OCI-LY3 (cell line): ENCODE measurements at regions not wholly inside any gene's neighbourhood (a gene's known extent, or its start where the extent isn't known, plus 50 kb on each side); places are given as distances from the start of the nearest gene placed in this dataset.

Experiments
- H2AFZ ChIP-seq: fragments of 200-600, 300-600 bp; shearing (Covaris generic); 2 replicates; pipeline ENCODE4 v1.6.0; 2014; ENCODE audit warnings: antibody characterized with exemption, low read depth, low read length
- H3K27ac ChIP-seq: fragments of 200-600, 300-600 bp; sonication (generic); 2 replicates; pipeline ENCODE4 v1.5.1; 2014; ENCODE audit warnings: mild to moderate bottlenecking, low read length, moderate library complexity, mixed read lengths
- H3K27me3 ChIP-seq: fragments of 200-600, 300-600 bp; sonication (generic); 2 replicates; pipeline ENCODE4 v1.6.1; 2014; ENCODE audit warnings: low read depth, low read length, mixed read lengths
- H3K36me3 ChIP-seq: fragments of 200-600, 300-600 bp; sonication (generic); replicated peaks from 2 replicates; pipeline ENCODE3; 2014; ENCODE audit warnings: low read depth, low read length, mixed read lengths
- H3K4me1 ChIP-seq: fragments of 300-600, 200-600 bp; sonication (generic); 2 replicates; pipeline ENCODE4 v1.6.1; 2014; ENCODE audit warnings: low read length, mixed read lengths
- H3K4me2 ChIP-seq: fragments of 200-600, 300-600 bp; sonication (generic); 2 replicates; pipeline ENCODE4 v1.6.1; 2014; ENCODE audit warnings: low read length, mixed read lengths
- H3K4me3 ChIP-seq: fragments of 300-600, 200-600 bp; sonication (generic); 2 replicates; pipeline ENCODE4 v1.5.1; 2014; ENCODE audit warnings: antibody characterized with exemption, mild to moderate bottlenecking, low read length, moderate library complexity
- H3K79me2 ChIP-seq: fragments of 300-600, 200-600 bp; shearing (Covaris generic); 2 replicates; pipeline ENCODE4 v1.6.1; 2014; ENCODE audit warnings: mild to moderate bottlenecking, low read length, mixed read lengths
- H3K9ac ChIP-seq: fragments of 300-600, 200-600 bp; shearing (Covaris generic); 2 replicates; pipeline ENCODE4 v1.6.0; 2014; ENCODE audit warnings: mild to moderate bottlenecking, low read length, moderate library complexity
- H3K9me3 ChIP-seq: fragments of 200-600, 300-600 bp; shearing (Covaris generic); 2 replicates; pipeline ENCODE4 v1.6.1; 2014; ENCODE audit warnings: low read length, mixed read lengths; ENCODE audit not compliant: insufficient read depth
- H4K20me1 ChIP-seq: fragments of 200-600, 300-600 bp; sonication (generic); 2 replicates; pipeline ENCODE4 v1.6.1; 2016; ENCODE audit warnings: low read length, mixed read lengths; ENCODE audit not compliant: insufficient read depth
- CTCF ChIP-seq: fragments of 200-600, 300-600 bp; sonication (generic); IDR thresholded peaks from 2 replicates; pipeline ENCODE4 v1.5.1; 2014; ENCODE audit warnings: antibody characterized with exemption, low read length, low read depth
- EZH2phosphoT487 ChIP-seq: fragments of 200-600 bp; shearing (Covaris generic); IDR thresholded peaks from 2 replicates; pipeline ENCODE4 v1.6.1; 2018; ENCODE audit warnings: antibody characterized with exemption, mixed run types, low read depth

- Histone ChIP-seq H3K9ac (no peak overlapping the region), H4K20me1 (no peaks in the 10 kb centered on the region), H2AFZ (no peak overlapping the region), H3K27ac (no peak overlapping the region), H3K4me3 (no peak overlapping the region), H3K27me3 (no peaks in the 10 kb centered on the region), H3K9me3 (no peaks in the 10 kb centered on the region), H3K79me2 (no peaks in the 10 kb centered on the region), H3K4me2 (no peak overlapping the region), H3K4me1 (no peaks in the 10 kb centered on the region), H3K36me3 (no peaks in the 10 kb centered on the region)
- TF ChIP-seq EZH2phosphoT487: no peak
- no peak for TF ChIP-seq CTCF
These were observed 98.1 kb downstream of the YTHDF1 start for GRCh38 chr20:63117661-63118302.

GRCh38 chr20:63117151-63117550 lies 98.8 kb downstream of the YTHDF1 start:
- Histone ChIP-seq H3K4me1 (no peaks in the 10 kb centered on the region), H3K9me3 (no peaks in the 10 kb centered on the region), H3K9ac (no peak overlapping the region), H2AFZ (no peak overlapping the region), H3K27me3 (peaks cover 2% of the 10 kb centered on the region; the same call in 1 of the 2 replicates), H3K36me3 (no peaks in the 10 kb centered on the region), H3K27ac (no peak overlapping the region), H3K79me2 (no peaks in the 10 kb centered on the region), H3K4me2 (no peak overlapping the region), H4K20me1 (no peaks in the 10 kb centered on the region), H3K4me3 (no peak overlapping the region)
- no peak for TF ChIP-seq EZH2phosphoT487
- TF ChIP-seq CTCF: no peak

GRCh38 chr20:63116412-63117106 lies 99.4 kb downstream of the YTHDF1 start:
- no peak overlapping the region for H3K27ac ChIP-seq
- H3K27me3 ChIP-seq: peaks cover 4% of the 10 kb centered on the region; the same call in 1 of the 2 replicates
- H3K9me3 ChIP-seq: peaks cover under 1% of the 10 kb centered on the region; the same call in 1 of the 2 replicates
- no peaks in the 10 kb centered on the region for H3K36me3 ChIP-seq
- no peak overlapping the region for H3K4me3 ChIP-seq
- no peak overlapping the region for H3K4me2 ChIP-seq
- H4K20me1 ChIP-seq: no peaks in the 10 kb centered on the region
- no peak overlapping the region for H3K9ac ChIP-seq
- no peak overlapping the region for H2AFZ ChIP-seq
- no peak for TF ChIP-seq EZH2phosphoT487
- no peak for TF ChIP-seq CTCF
- no peaks in the 10 kb centered on the region for H3K4me1 ChIP-seq
- H3K79me2 ChIP-seq: no peaks in the 10 kb centered on the region

GRCh38 chr20:63115651-63116411 lies 100.1 kb downstream of the YTHDF1 start:
- H3K27ac ChIP-seq: no peak overlapping the region
- no peaks in the 10 kb centered on the region for H4K20me1 ChIP-seq
- no peaks in the 10 kb centered on the region for H3K4me1 ChIP-seq
- peaks cover 3% of the 10 kb centered on the region; the same call in 1 of the 2 replicates for H3K9me3 ChIP-seq
- no peaks in the 10 kb centered on the region for H3K79me2 ChIP-seq
- no peak overlapping the region for H3K9ac ChIP-seq
- peaks cover 8% of the 10 kb centered on the region; the same call in 1 of the 2 replicates for H3K27me3 ChIP-seq
- no peak overlapping the region for H3K4me3 ChIP-seq
- TF ChIP-seq CTCF (no peak), EZH2phosphoT487 (no peak)
- no peaks in the 10 kb centered on the region for H3K36me3 ChIP-seq
- no peak overlapping the region for H2AFZ ChIP-seq
- H3K4me2 ChIP-seq: no peak overlapping the region
